ENCODE measurements at regions not wholly inside any gene's neighbourhood (a gene's known extent, or its start where the extent isn't known, plus 50 kb on each side); places are given as distances from the start of the nearest gene placed in this dataset.

DNA sequence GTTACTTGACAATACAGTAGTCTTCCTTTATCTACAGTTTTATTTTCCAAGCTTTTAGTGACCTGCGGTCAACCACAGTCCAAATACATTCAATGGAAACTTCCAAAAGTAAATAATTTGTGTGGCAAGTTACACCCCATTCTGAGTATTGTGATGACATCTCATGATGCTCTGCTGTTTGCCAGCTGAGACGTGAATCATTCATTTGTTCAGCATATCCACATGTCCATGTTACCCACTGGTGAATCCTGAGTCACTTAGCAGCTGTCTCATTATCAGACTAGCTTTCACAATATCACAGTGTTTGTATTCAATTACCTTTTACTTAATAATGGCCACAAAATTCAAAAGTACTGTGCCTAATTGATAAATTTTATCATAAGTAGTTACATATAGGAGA, 179.8 kb downstream of the PRR20E start:
- TF ChIP-seq, protein P1, sequence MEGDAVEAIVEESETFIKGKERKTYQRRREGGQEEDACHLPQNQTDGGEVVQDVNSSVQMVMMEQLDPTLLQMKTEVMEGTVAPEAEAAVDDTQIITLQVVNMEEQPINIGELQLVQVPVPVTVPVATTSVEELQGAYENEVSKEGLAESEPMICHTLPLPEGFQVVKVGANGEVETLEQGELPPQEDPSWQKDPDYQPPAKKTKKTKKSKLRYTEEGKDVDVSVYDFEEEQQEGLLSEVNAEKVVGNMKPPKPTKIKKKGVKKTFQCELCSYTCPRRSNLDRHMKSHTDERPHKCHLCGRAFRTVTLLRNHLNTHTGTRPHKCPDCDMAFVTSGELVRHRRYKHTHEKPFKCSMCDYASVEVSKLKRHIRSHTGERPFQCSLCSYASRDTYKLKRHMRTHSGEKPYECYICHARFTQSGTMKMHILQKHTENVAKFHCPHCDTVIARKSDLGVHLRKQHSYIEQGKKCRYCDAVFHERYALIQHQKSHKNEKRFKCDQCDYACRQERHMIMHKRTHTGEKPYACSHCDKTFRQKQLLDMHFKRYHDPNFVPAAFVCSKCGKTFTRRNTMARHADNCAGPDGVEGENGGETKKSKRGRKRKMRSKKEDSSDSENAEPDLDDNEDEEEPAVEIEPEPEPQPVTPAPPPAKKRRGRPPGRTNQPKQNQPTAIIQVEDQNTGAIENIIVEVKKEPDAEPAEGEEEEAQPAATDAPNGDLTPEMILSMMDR (IDR thresholded peaks at IDR 0.05) = no peak
- TF ChIP-seq POLR2A (IDR thresholded peaks at IDR 0.05) = no peak

Measured in right lobe of liver (tissue), 4 donors.